Limb (tissue), 2 donors: ENCODE measurements at regions not wholly inside any gene's neighbourhood (a gene's known extent, or its start where the extent isn't known, plus 50 kb on each side); places are given as distances from the start of the nearest gene placed in this dataset.

Source experiments
- DNase-seq, 2 donors: peaks; one replicate each; pipeline ENCODE4 v3.0.0-alpha.2; 2016; ENCODE audit errors: extremely low spot score in 2 of 2

GRCh38 chr21:22885079-22885478, 1886.9 kb downstream of the NCAM2 start:
- DNase-seq = no peak

GRCh38 chr21:22885614-22886013, 1887.4 kb downstream of the NCAM2 start:
- no peak for DNase-seq

- DNase-seq = no peak
Observed at GRCh38 chr21:22889445-22889844, 1891.2 kb downstream of the NCAM2 start.

DNA sequence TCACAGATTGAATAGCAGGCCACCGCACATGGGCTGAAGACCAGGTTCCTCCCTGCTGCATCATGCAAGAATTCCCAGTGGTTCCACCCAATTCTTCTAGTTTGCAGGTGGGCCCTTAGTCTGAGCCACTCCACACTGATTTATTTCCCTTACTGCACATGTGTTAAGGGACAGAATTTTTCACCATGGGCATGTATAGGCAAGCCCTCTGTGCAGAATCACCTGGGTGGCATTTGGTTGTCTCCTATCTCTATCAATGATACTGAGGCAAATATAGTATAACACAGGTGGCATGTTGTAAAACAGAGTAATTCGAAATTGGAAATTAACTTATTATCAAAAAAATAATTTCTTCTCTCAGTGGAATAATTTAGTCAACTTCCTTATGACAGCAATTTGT, 1892.4 kb downstream of the NCAM2 start:
- DNase-seq = no peak

DNA sequence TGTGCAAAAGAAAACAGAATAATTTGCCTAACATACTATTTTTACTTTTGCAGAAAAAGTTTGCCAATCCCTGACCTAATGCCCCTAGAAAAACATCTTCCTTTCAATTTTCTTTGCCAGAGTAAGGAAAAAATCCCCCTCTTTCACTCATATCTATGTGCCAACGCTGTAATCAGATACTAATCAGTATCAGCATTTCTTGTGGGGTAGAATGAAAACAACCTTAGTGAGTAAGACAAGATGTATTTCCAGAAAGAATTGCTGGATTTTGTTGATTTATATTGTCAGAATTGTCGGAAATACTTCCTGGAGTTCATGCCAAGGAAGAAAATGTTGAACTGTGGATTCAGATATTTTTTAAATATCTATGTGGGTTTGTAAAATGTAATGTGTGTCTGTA, 1893.8 kb downstream of the NCAM2 start:
- DNase-seq = no peak

GRCh38 chr21:22892740-22893139, 1894.5 kb downstream of the NCAM2 start:
- DNase-seq = no peak

DNA sequence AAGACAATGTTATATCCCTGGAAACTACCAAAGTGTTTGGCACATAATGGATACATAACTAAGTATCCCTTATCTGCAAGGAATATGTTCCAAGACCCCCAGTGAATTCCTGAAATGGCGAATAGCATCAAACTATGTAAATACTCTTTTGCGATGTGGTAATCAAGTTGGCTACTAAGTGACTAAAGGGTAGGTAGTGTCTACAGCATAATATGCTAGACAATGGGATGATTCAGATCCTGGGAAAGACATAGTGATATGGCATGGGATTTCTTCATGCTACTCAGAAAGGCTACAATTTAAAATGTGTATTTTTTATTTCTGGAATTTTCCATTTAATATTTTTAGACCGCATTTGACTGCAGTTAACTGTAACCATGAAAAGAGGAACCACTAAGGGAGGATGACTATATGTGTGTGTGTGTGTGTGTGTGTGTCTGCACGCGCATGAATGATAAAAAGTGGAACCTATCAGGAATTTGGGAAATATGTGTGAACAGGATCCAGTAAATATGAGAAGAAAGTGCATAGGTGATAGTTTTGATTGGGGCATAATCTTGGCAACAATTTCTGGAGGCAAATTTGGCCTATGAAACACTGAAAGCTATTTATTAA, 1899.9 kb downstream of the NCAM2 start:
- DNase-seq = no peak

DNA sequence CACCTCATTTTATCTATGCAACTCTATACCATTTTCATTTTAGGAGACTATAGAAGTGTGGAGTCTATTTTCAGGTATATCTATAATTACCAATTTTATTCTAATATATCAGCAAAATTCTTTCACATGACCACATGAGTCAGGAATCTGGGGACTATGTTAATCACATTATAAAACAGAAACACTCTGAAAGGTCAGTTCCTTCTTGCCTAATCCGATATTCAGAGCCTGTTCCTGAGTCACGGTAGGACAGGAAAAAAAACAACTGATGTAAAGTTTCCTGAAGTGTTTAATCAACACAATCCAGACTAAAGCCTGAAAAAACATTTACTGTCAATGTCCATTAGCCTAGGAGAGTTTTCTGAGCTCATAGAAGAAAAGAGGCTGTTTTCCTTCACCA, 1902.3 kb downstream of the NCAM2 start:
- DNase-seq = no peak

- DNase-seq = no peak
Observed at GRCh38 chr21:22903851-22904250, 1905.6 kb downstream of the NCAM2 start.

GRCh38 chr21:22904385-22904784, 1906.2 kb downstream of the NCAM2 start:
- no peak for DNase-seq

DNA sequence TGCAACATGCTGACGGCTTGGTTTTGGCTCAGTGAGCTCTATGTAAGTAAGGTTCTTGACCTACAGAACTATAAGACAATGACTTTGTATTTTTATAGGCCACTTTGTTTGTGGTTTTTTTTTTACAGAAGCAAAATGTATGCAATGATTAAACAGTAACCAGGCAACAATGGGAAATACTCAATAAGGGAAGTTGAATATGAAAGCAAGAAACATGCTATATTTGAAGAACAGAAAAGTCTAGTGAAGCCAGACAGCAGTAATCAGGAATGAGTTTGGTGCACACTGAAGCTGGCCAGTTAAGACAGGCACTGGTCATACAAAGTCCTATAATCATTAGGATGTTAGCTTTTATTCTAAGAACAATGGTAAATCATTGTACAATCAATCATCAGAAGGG, 1926.8 kb downstream of the NCAM2 start:
- no peak for DNase-seq

DNA sequence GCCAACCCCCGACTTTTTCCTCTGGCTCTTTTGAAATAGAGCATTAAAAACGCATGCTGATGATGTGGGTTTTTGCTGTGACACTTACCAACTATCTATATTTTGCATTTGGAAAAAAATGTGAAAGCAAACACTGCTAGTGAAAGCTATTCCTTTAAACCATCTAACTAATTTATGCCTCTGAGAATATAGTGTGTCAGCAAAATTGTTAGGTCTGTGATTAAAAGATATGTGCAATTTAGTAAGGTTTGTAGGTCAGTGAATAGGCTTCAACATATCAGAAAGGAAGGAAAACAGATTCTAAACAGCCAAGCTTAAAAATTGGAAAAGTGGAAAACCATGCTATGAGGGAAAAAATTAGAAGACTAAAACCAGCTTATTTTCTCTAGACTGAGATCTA, 1929.3 kb downstream of the NCAM2 start:
- DNase-seq = no peak

GRCh38 chr21:22941779-22942490, 1943.7 kb downstream of the NCAM2 start:
- no peak for DNase-seq

DNA sequence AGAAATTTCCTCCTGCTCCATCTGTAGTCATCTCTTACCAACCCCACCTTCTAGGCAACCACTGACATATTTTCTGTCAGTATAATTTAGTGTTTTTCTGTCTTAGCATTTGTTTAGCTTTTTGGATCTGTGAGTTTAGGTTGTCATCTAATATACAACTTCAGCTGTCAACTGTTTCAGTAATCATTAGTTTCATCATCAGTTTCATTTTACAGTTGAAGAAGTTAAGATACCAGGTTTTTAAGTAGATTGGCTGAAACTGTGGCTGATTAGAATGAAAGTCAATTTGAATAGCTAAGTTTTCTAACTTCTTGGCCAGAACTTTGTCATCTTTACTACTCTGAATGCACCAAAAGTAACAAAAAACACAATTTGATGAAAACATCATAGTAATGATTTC, 1957.3 kb downstream of the NCAM2 start:
- DNase-seq = no peak

GRCh38 chr21:22961258-22961657, 1963.0 kb downstream of the NCAM2 start:
- peak in 1 of 2 donors; percentile 30 for DNase-seq

DNA sequence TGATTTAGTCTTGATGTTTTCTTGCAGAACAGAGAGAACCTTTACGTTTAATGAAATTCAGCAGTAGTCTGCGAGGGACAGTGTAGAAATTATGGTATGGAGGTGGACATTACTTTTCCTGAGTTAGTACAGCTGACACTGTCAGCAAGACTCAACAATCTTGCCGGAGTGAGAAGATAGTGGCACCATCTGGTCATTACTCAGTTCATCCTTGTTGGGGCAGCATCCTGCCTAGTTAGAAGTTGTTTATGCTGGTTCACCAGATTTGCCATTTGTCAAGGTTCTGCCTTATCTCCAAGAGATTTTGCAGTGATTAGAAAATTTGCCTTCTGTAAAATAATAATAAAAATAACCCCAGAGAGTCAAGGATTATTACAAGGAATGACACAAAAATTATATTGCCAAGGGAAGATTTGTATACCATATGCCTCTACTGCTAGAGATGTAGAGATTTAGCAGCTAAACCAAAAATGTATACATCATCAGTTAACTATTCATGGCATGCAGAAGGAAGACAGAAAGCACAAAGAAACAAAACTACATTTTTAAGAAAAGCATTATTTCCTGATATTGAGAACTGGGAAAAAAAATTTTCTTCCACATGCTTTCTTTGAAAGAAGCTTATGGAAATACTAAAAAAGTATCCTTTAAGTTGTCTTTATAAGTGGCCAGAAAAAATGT, 1967.4 kb downstream of the NCAM2 start:
- peak in 1 of 2 donors; percentile 27 for DNase-seq

DNA sequence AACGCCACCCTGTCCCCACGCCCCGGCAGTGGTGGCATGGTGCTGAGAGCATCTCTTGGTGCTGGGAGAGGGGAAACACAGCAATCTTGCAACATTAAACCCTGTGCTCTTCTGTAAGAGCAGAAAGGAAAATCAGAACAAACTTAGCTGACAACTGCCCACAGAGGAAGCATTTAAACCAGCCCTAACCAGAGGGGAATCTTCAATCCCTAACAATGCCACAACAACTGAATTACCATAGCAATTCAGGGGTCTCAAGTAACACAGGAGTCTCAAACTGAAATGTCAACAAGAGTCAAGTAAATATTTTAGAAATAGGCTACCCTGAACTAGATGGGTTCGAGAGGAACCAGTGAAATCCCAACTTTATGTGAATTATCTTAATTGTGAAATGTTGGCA, 1983.6 kb downstream of the NCAM2 start:
- no peak for DNase-seq

DNA sequence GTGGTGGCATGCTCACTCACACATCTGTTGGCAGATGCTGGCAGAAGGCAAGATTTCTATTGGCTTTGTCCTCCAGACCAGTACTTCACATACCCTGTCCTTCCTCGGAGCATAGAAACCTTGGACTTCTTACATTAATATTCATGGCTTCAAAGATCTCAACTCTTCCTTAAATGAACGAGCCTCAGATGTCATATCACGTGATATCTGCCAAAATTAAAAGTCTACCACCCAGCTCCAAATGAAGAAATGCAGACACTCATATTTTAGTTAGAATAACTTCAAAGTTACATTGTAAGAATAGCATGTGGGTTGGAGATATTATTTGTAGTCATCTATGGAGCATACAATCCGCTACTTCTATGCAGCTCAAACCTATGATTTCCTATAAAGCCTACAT, 1994.9 kb downstream of the NCAM2 start:
- DNase-seq = no peak

- DNase-seq = no peak
Observed at GRCh38 chr21:22993822-22994574, 1995.8 kb downstream of the NCAM2 start.

DNA sequence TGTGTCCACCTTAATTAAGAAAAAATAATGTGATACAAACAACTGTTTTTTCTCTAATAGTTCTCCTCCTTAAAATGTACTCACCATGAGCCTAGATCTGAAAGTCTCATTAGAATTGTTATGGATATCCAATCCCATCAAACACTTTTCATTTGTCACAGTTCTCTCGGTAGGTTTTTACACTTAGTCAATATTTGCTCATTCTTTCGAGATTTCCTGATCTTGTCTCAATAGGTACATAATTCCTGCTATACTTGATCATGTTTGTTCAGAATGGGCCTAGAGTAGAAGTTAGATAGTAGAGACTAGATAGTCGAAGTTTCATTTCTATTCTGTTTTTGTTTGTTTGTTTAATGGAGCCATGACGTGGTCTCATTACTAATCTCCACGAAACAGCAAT, 2005.7 kb downstream of the NCAM2 start:
- no peak for DNase-seq

GRCh38 chr21:23008601-23009202, 2010.5 kb downstream of the NCAM2 start:
- no peak for DNase-seq

- no peak for DNase-seq
Observed at GRCh38 chr21:23009360-23009759, 2011.2 kb downstream of the NCAM2 start.
